Gastrocnemius medialis (tissue), 4 donors: ENCODE measurements at regions not wholly inside any gene's neighbourhood (a gene's known extent, or its start where the extent isn't known, plus 50 kb on each side); places are given as distances from the start of the nearest gene placed in this dataset.

Experiments
- POLR2A ChIP-seq, 2 donors: fragments of 450-650 bp; IDR thresholded peaks; one replicate each; pipeline ENCODE4 v1.6.1; 2017; ENCODE audit warnings: antibody characterized with exemption in 2 of 2, mild to moderate bottlenecking in 2 of 2, moderate library complexity in 2 of 2
- TF ChIP-seq, protein P1 (sequence below), 5 experiments: fragments of 450-650 bp in 3 of 5; fragments of 200-600 bp in 2 of 5; sonication (generic) in 2 of 5; IDR thresholded peaks in 4 of 5; conservative IDR thresholded peaks in 1 of 5; 1 replicate in 4 of 5; 2 replicates in 1 of 5; pipeline ENCODE4 v1.5.1; 2016 to 2019; ENCODE audit warnings: antibody characterized with exemption in 5 of 5, mild to moderate bottlenecking in 3 of 5, moderate library complexity in 3 of 5

DNA sequence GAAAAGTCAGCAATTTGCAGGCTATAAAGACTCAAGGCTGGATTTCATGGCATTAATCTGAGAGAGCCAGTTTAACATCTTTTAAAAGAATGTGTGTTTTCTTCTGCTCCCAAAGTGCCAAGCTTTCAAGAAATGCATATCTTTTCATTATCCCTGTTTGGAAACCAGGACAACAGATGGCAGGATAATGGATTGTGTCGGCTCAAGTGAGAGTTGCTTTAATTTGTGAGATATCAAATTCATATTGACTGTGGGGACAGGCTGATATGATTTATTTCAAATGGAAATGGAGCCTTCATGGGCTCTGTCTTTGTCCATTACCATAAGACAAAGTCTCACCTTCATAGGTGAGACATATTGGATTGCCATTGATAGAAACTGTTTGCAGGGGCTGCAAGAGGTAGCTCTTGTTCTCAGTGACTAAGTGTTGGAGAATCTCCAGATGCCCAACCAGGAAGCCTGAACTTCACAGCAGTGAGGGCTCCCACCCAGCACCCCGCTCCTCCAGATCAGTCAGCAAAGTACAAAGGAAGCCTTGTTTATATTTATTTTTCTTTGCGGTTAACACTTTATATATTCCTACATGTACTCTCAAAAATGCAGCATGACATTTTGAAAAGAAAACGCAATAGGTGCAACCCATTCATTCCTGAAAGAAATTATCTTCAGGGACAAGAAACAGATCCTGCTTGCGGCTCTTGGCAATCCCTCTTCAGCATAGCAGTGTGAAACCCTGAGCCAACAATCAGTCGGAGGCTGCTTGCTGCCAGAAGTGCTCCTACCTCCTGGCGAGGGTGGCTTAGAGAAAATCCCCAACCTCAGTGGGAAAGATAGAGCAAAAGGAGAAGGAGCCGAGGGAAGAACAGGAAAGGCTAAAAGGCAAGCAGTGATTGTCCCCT is 65.8 kb upstream of the ATL2 start:
- TF ChIP-seq, protein P1, sequence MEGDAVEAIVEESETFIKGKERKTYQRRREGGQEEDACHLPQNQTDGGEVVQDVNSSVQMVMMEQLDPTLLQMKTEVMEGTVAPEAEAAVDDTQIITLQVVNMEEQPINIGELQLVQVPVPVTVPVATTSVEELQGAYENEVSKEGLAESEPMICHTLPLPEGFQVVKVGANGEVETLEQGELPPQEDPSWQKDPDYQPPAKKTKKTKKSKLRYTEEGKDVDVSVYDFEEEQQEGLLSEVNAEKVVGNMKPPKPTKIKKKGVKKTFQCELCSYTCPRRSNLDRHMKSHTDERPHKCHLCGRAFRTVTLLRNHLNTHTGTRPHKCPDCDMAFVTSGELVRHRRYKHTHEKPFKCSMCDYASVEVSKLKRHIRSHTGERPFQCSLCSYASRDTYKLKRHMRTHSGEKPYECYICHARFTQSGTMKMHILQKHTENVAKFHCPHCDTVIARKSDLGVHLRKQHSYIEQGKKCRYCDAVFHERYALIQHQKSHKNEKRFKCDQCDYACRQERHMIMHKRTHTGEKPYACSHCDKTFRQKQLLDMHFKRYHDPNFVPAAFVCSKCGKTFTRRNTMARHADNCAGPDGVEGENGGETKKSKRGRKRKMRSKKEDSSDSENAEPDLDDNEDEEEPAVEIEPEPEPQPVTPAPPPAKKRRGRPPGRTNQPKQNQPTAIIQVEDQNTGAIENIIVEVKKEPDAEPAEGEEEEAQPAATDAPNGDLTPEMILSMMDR (IDR thresholded peaks at IDR 0.05 in 4 of 5, conservative IDR thresholded peaks at IDR 0.05 in 1 of 5) = no peak
- no peak for TF ChIP-seq POLR2A (IDR thresholded peaks at IDR 0.05)
